ENCODE measurements at regions not wholly inside any gene's neighbourhood (a gene's known extent, or its start where the extent isn't known, plus 50 kb on each side); places are given as distances from the start of the nearest gene placed in this dataset.

DNA sequence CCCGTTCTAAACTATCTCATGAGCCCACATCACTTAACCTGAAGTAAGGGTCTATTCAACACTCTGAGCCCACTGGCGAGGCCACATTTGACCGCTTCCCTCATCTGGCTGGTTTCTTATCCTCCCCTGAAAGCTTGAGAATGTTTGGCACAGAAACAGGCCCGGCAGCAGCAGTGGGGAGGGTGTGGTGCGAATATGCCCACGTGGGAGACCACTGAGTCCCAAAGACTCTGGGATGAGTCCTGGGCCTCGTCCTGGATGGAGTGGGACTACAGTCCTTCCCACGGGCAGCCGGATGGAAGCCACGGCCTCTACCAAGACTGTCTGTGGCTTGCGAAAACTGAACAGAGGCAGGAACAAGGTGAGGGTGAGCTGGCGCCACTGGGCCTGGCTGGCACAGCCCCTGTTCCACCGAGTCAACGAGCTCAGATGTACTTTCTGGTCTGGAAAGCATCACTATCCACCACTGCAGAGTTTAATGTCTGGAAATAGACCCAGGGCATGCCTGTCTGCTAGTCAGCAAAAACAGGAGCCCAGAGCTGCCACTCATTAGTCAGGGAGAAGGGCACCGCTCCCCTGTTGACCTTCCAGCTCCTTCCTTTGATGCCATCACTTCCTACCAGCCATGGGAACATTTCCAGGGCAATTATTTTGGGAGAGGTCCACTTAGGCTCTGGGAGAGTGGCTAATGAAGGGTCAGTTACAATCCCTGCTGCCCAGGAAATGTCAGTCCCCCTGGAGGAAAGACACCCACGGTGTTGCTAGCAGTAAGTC, 386.6 kb downstream of the MATN1 start:
- intact Hi-C loops (cut with DNase I): loop anchor here in 1 of 4 donors (10.0 kb wide), 1 partner anchor 1698 kb away; no protein-coding TSS in a partner anchor
- 69 to 77% (median 75%) methylated on average over 16 of the region's 16 CpGs for WGBS, 3 donors
- H3K27ac ChIP-seq: no peak overlapping the region
- H3K36me3 ChIP-seq: no peaks in the 10 kb centered on the region
- DNase-seq: no peak
- TF ChIP-seq POLR2A (IDR thresholded peaks at IDR 0.05): no peak
- H3K9me3 ChIP-seq: no peaks in the 10 kb centered on the region
- H3K27me3 ChIP-seq: no peaks in the 10 kb centered on the region
- no peak overlapping the region for H3K4me3 ChIP-seq
- no peaks in the 10 kb centered on the region for H3K4me1 ChIP-seq (ENCODE audit: insufficient read depth)

DNA sequence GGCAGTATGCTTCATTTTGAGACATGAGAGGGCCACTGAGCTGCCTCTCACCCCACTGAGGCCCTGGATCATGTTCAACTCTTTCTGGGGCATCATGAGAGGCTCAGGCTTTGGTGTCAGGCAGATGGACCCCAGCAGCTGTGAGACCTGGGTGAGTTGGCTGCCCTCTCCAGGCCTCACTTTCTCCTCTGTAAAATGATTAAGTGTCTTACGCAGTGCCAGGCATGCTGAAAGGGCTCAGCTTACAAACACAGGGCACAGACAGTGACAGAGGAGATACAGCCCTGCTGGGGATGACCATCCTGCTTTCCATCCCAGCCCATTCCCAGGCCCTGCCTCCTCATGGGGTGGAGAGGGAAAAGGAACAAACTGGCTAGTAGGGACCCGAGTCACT, 387.4 kb downstream of the MATN1 start:
- Histone ChIP-seq H3K27ac (no peak overlapping the region), H3K4me1 (ENCODE audit: insufficient read depth) (no peaks in the 10 kb centered on the region), H3K27me3 (no peaks in the 10 kb centered on the region), H3K9me3 (no peaks in the 10 kb centered on the region), H3K4me3 (no peak overlapping the region), H3K36me3 (no peaks in the 10 kb centered on the region)
- 77 to 92% (median 83%) methylated on average over 2 of the region's 2 CpGs for WGBS, 3 donors
- no peak for TF ChIP-seq EP300 (IDR thresholded peaks at IDR 0.05)
- TF ChIP-seq CTCF (IDR thresholded peaks at IDR 0.05): no peak
- no peak for TF ChIP-seq POLR2A (IDR thresholded peaks at IDR 0.05)
- DNase-seq: no peak
- intact Hi-C loops (cut with DNase I): loop anchor here in 1 of 4 donors (10.0 kb wide), 1 partner anchor 1699 kb away; no protein-coding TSS in a partner anchor

- WGBS, 3 donors: 93 to 98% (median 93%) methylated on average over 3 of the region's 3 CpGs
- no peak overlapping the region for H3K27ac ChIP-seq
- H3K4me1 ChIP-seq (ENCODE audit: insufficient read depth): no peaks in the 10 kb centered on the region
- no peak for DNase-seq
- H3K27me3 ChIP-seq: no peaks in the 10 kb centered on the region
- no peak overlapping the region for H3K4me3 ChIP-seq
- TF ChIP-seq EP300 (IDR thresholded peaks at IDR 0.05) (no peak), POLR2A (IDR thresholded peaks at IDR 0.05) (no peak), CTCF (IDR thresholded peaks at IDR 0.05) (no peak)
- intact Hi-C loops (cut with DNase I): loop anchor here in 1 of 4 donors (10.0 kb wide), 1 partner anchor 1699 kb away; no protein-coding TSS in a partner anchor
- no peaks in the 10 kb centered on the region for H3K36me3 ChIP-seq
- H3K9me3 ChIP-seq: no peaks in the 10 kb centered on the region
Measured at GRCh38 chr1:30335389-30335996, 387.9 kb downstream of the MATN1 start.

DNA sequence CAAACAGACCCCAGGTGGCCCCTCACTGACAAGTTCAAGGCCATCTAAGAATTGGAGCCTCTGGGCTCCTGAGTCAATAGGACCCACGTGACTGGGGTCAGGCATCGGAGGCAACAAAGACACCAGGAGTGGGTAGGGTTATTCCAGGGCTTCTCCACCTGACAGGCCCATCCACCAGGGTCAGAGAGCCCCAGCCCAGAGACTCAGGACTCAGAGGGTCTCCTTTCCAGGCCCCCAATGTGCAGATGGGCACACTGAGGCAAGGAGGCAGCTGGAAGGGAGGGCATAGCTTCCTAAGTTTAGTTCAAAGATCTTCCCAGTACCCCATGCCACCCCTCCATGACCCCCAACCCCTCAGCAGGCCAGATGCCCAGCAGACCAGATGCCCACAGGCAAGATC, 388.6 kb downstream of the MATN1 start:
- no peak for DNase-seq
- intact Hi-C loops (cut with DNase I): loop anchor here in 1 of 4 donors (10.0 kb wide), 1 partner anchor 1700 kb away; no protein-coding TSS in a partner anchor

More for the DNA sequence above, 388.6 kb downstream of the MATN1 start:
- Histone ChIP-seq H3K4me3 (no peak overlapping the region), H3K27ac (no peak overlapping the region), H3K36me3 (no peaks in the 10 kb centered on the region), H3K4me1 (ENCODE audit: insufficient read depth) (no peaks in the 10 kb centered on the region), H3K9me3 (no peaks in the 10 kb centered on the region), H3K27me3 (no peaks in the 10 kb centered on the region)
- 79 to 90% (median 88%) methylated on average over 2 of the region's 2 CpGs for whole genome bisulfite sequencing, 3 donors
- TF ChIP-seq EP300 (IDR thresholded peaks at IDR 0.05) (no peak), CTCF (IDR thresholded peaks at IDR 0.05) (no peak), POLR2A (IDR thresholded peaks at IDR 0.05) (no peak)

Measured in ovary (tissue), 7 donors.